ENCODE measurements at regions not wholly inside any gene's neighbourhood (a gene's known extent, or its start where the extent isn't known, plus 50 kb on each side); places are given as distances from the start of the nearest gene placed in this dataset.

DNA sequence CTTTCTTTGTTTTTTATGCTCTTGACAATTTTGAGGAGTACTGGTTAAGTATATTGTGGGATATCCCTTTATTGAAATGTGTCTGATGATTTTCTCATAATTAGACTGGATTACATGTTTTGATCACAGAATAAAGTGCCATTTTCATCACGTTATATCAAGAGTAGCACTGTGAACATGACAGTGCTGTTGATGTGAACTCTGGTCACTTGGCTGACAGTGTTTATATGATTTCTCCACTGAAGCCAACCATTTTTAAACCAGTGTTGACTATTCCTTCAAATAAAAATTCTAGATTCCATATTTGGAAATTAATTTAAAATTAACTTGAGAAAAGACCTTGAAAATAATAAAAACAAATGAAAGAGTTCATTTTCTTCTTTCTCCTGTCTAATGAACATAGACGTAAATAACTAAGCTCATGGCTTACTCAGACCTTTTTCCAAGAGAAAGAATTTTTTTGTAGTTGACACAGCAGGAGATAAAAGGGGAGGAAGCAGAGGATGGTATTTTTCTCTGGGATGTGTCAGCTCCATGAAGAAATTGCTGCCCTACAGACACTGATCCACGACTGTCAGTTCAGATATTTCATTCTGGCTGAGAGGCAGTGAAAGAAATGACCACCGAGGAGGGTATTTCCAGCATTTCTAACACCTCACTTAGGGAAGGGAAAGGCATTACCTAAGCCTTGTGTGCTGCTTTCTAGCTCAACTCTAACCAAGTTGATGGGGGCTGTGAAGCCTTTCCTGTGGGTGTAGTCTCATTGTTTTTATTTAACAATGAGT, 150.9 kb upstream of the ANK2 start:
- TF ChIP-seq POLR2AphosphoS5 (IDR thresholded peaks at IDR 0.05; ENCODE audit: low read depth, low read length), result no peak
- TF ChIP-seq TAF1 (IDR thresholded peaks at IDR 0.05; ENCODE audit: borderline replicate concordance, low read depth, low read length), result no peak
- TF ChIP-seq POLR2A (IDR thresholded peaks at IDR 0.05; ENCODE audit: low read depth, low read length), result no peak
